ENCODE measurements at regions not wholly inside any gene's neighbourhood (a gene's known extent, or its start where the extent isn't known, plus 50 kb on each side); places are given as distances from the start of the nearest gene placed in this dataset.
"Not testable (repeated sequence)": the region's sequence is repeated elsewhere in the genome, so short reads cannot be mapped to it uniquely, and the experiment has no call there.

DNA sequence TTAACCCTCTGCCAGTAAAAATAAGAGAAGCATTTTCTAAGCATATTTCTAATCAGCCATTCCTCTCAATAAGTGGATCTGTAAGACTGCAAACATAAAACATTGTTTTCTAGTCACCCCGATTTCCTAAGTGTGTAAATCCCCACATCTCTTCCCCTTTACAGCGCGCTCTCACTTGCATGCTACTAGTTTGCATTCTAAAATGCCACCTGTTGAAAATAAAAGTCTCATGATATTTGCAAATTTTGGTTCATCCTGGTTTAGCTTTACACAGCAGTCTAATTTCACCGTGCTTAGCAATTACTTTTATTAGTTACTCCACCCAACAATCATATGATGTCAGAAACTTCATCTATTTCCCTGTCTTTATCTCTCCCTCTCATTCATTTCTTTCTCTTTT lies 1230.7 kb upstream of the ZEB2 start:
- peak; percentile 73 for DNase-seq

DNA sequence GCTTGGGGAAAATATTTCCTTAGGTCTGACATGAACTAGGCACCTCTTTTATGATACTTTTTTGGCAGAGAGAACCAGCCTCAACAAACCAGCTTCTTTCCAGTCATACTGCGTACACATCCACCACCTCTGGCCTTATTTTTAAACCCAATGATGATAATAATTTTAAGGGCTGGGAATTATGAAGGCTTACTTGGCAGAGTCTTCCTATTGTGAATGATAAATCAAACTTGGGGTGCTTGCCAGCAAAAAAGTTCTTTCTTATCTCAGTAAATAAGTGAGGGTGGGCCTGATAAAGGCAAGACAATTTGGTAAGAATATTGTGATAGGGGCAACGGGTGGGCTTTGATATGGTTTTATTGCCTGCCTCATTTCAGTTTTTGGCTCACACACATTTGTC lies 1230.2 kb upstream of the ZEB2 start:
- no peak for DNase-seq

DNA sequence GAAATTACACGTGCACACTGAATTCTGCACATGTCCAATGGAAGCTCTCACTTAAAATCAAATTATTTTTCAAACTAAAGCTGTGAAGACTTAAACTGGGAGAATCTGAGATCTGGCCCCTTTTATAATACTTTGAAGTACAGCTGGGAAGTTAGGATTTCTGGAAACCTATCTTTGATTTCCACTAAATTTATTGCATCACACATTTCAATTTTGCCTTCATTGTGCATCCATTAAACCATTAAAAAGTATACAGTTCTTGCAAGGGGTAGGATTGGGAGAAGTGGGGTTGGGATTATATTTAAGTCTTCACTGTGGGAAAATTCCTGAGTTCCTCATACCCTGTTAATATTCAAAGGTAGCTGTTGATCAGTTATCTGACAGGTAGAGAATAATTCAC lies 1229.6 kb upstream of the ZEB2 start:
- DNase-seq: no peak

DNA sequence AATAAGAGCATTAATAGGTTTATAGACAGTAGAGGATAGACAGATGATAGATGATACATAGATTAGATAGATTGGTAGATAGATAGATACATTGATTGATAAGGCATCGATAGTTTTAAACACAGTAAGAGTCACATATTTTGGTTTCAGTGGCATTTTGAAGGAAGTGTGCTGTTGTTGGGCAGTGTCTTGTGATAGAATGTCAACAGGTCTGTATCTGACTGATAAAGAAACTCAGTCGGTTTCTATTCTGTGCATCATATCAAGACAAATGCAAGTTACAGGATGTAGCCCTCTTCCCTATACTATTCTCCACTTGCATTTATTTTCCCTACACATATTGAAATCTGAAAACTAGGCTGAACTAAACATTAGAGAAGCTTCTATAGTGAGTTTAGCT lies 1229.0 kb upstream of the ZEB2 start:
- peak; percentile 70 for DNase-seq

DNA sequence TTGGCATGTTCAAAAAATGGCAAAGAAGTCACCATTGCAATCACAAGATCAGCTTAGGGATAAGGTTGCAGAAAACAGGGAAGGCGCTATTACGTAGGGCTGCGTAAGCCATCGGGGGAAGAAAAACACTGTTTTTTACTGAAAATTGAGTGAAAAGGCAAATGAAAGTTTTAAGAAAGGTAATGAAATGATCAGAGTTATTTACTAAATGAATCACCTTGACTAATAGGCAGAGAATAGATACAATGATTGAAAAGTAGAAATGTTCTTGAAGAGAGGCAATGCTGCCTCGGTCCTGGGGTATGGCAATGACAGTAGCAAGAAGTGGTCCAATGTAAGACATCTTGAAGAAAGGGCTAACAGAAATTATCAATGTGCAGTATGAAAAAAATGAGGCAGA lies 1227.8 kb upstream of the ZEB2 start:
- no peak for DNase-seq

DNA sequence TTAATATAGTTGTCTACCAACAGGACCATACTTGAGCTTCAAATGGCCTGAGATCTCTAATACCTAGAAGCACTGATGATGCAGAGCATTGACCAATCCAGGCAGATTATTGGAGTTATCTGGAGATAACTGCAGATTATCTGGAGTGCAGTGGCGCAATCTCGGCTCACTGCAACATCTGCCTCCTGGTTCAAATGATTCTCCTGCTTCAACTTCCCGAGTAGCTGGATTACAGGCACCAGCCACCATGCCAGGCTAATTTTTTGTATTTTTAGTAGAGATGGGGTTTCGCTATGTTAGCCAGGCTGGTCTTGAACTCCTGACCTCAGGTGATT lies 1225.4 kb upstream of the ZEB2 start:
- not testable (repeated sequence) for DNase-seq

DNA sequence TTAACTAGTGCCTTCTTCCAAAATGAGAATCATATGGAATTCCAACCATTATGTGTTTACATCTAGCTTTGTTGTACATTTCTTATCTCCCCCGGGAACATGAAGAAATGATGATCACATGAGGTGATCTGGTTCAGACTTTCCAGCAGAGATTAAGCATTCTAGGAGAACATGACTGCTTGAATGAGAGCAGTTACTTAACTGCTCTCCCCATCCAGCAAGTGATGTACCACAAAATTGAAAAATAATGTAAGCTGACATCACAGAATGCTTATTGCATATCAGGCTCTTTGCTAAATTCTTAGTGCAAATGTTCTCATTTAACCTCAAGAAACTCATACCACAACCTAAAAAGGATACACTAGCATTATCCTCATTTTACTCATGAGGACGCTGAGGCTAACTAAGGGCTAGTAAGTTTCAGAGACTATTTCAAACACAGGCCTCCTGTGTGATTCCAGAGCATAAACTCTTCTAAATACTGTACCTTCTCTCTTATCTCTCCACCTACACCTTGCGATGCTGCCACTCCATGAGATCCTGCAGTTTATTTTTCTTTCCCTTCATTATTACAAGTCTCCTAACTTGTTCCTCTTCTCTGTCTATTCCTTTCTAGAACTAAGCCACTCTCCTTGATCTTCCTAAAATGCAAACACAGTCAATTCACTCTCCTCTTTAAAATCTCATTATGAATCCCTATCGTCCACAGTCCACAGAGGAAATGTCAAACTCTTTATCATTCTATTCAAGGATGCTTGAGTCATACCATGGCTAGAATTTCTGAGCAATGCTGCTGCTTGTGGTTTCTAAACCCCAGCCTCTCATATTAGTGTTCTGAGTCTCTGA lies 1224.8 kb upstream of the ZEB2 start:
- DNase-seq: peak; percentile 89

DNA sequence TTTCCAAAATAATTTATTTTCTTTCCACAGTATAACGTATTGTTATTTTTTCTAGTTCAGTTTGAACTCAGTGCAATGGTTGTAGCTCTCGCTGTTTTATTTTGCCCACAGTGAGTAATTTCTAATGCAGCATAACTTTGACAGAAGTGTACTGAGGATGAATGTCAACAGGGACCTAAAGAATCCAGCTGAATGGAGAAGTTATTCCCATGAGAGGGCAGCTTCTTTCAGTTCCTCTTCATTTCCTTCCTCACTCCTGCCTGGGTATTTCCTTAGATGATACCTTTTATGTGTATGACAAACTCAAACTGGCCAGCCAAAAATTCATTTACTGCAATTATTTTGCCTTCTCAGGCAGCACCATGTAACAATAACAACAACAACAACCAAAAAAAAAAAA lies 1223.1 kb upstream of the ZEB2 start:
- peak; percentile 85 for DNase-seq

DNA sequence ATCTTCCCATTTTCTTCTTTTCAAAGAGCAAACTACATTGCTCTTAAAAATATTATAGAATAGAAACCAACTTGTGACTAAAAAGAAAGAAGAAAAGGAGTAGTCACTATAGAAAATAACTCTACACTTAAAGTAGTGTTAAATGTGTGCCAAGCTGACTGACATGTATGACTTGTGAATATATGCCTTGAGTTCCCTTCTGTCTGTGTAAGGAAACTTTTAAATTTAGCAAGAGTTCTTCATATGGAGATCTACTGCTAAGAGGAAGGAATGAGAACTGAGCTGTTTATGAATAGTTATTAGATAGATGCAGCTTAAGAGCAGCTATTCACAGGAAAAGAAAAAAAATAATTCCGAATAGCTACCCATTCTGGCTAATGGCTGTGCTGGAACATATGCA lies 1221.7 kb upstream of the ZEB2 start:
- peak; percentile 44 for DNase-seq

DNA sequence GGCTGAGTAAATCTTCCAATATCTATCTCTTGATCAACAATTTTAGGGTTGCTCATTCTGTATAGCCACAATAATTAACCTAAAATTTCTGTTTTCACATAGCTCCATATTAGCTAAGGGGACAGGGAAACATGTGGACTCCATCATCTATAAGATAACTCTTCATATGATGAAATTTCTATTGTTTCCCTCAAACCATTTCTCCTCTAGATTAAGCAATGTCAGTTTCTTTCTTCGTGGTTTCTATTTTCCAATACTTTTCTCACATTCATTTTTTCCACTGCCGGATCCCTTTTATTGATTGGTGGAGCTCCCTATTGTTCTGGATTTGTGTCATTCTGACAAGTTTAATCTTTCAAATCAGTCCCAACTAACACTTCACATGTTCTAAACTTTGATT lies 1221.3 kb upstream of the ZEB2 start:
- DNase-seq: peak; percentile 59

DNA sequence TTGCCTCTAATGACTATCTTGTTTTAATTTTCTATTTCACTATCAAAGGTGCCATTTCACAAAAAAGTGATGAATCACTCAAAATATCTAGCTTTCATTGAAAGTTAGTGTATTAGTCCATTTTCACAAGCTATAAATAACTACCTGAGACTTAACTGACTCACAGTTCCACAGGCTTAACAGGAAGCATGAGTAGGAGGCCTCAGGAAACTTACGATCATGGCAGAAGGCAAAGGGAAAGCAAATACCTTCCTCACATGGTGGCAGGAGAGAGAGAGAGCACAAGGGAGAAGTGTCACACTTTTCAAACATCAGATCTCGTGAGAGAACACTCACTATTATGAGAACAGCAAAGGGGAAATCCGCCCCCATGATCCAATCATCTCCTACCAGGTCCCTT lies 1220.4 kb upstream of the ZEB2 start:
- DNase-seq: peak; percentile 66

DNA sequence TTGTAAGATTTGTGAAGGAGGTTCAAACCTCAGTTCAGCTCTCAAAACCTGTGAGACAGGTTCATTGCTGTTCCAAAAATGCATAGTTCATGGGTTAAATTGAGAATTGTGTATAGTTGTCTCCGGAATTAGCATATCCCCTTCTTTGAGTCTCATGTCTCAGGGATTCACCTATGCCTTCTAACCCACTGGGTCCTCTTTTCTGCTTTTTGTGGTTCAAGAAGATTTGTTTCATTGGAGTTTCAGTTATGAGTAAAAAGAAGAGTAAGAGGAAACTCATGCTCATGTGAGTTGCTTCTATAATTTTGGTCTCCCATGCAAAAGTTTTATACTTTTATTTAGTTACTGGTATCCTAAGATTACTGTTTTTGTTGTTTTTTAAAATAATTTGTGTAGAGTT lies 1219.8 kb upstream of the ZEB2 start:
- peak; percentile 27 for DNase-seq

DNA sequence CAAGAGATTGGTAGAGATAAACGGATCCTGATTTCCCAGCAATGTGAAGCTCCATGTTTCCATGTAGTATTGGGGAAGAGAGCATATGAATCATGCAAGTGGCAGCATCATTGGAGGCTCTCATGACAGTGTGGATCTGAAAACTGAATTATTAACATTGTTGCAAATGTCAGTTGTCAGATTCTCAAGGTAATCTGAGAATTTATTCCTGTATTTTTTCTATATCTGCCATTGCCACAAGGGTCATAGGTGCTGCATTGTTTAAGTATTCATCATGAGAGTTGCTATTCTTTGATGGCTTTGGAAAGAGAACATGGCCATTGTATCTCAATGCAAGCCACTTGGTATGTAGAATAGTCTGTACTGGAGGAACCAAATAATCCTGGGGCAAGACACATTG lies 1217.0 kb upstream of the ZEB2 start:
- no peak for DNase-seq

DNA sequence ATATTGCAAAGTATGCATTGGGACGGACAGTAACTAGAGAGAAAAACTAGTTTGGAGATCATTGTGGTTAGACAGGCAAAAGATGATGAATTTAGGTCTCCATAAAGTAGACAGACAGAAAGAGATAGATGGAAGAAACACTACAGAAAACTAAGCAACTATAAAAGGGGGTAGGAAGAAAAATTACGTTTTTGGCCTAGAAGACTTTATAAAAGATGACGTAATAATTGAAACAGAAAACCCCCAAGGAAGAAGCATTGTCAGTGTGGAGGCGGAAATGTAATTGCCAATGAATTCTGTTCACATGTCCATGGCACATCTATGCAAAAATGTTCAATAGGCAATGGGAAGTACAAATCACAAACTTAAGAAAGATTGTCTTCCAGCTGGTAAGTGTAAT lies 1211.5 kb upstream of the ZEB2 start:
- DNase-seq: no peak

DNA sequence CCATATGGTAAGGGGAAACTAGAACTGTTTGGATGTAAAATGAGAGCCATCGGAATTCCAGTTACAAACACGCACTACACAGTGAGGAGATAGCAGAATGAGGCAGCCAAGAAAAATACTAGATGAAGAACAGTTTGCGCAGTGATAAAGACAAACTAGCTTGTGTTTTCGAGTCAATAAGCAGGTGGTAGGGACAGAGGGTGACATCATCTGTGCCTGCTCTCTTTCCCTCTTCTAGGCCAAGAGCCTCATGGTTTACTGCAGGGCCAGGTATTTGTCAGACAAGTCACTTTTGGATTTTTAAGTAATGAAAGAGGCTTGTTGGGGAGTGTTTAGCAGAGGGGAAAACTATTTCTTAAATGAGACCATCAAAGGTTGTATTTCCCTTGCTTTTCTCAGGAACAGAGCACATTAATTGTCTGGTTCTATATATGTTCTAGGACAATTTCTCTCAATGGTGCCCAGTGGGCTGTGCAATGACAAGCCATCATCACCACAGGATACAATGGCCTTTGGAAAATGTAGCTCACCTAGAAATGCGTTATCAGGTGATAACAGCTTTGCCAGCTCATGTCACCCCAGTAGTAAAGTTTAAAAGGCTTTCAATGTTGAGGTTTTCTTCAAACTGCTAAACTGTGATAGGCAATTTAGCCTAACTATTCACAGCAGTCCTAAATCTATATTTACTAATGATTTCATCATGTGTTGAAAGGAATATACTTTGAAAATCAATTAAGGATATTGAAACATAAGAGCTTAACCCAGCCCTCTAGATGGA lies 1210.3 kb upstream of the ZEB2 start:
- no peak for DNase-seq

DNA sequence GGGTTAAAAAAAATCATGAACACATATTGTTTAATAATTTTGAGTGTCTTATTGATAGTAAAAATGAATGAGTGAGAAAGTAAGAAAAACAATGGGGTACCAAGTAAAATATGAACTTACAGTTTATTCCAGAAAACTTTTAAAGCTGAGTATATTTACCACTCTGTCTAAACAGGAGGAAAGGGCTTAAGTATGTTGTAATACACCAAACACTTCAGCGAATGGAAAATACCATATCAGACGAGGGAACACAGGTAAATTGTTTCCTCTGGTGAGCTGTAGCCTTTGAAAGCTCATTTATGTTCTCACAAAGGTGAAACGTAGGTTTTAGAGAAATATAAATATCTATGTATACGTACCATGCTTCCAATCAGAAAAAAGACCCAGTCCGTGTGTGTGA lies 1209.6 kb upstream of the ZEB2 start:
- DNase-seq: no peak

DNA sequence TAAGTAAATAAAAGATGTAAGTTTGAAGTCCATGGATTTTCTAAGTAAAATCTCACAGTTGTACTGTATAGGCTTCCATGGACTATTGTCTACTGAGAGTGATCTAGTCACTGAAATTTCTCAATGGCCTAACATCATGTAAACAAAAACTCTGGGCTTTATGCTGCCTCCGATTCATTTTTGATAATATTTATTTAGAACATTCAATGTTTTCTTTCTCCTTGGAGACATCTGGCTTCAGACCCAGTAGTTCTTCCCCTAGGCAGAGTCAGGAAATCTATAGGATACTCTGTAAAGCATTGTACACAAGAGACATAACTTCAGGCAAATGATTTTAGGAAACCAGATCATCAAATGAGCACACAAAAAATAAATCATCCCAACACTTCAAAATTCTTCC lies 1208.6 kb upstream of the ZEB2 start:
- DNase-seq: no peak

DNA sequence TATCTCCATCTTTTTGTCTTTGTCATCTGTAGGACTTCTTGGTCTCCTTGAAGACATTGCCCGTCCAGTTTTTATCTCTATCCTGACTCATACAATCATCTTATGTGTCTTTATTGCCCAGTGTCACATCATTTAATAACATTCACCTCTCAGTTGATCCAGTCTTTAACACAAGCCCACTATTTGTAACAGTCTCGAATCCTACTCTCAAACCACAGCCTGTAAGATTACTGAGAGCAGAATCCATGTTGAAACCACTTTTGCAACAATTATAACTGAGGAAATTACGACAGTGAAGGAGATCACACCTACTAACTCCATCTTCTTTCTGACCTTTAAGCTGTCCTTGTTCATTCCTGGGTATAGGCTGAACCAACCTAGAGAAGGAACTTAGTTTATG lies 1206.0 kb upstream of the ZEB2 start:
- no peak for DNase-seq

DNA sequence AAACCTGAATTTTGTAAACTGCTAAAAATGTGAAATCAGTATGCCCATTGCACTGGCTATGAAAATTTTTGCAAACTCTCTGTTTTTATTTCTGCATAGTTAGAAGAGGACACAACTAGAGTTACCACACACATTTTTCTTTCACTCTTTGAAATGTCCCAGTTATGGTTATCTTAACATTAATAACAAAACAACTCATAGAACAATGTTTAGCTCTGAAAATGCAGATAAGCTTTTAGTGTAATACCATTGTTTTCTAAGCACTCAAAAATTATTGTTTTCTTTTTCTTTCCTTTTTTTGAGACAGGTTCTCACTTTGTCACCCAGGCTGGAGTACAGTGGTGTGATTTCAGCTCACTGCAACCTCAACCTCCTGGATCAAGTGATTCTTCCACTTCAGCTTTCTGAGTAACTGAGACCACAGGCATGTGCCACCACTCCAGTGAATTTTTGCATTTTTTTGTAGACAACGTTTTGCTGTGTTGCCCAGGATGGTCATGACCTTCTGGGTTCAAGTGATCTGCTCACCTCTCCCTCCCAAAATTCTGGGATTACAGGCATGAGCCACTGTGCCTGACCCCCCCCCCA lies 1204.5 kb upstream of the ZEB2 start:
- DNase-seq: no peak

DNA sequence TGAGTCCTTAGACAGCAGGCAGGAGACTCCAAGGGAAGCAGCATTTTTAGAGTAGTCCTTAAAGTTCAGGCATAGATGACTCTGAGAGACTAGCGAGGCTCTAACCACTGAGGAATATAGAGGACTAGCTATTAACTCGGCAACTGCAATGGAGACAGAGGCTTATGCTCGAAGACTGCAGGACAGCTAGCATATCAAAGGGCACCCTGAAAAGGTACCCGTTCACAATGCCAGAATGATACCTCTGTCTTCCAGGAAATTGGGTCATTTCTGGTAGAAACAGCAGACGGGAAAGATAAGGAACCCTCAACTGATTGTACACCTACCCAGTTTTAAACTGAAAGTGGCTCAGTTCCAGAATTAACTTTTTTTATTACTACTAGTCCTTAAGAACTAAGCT lies 1204.0 kb upstream of the ZEB2 start:
- DNase-seq: no peak

DNA sequence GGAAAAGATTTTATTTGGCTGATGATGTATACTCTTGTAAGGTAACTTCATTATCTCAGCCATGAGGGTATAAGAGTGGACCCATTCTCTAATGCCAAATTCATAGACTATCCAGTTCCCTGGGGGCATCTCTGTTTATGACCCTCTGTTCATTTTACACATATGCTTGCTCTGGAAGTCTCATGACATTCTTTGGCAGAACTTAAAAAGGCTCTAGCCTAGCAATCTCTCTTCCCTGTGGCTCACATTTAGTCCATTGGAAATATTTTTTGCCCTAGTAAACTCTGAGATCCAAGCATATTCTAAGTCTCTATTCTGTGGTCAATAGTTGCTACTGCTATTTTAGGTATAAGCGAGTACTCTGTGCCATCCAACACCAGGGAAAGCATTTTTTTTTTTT lies 1201.8 kb upstream of the ZEB2 start:
- DNase-seq: no peak

DNA sequence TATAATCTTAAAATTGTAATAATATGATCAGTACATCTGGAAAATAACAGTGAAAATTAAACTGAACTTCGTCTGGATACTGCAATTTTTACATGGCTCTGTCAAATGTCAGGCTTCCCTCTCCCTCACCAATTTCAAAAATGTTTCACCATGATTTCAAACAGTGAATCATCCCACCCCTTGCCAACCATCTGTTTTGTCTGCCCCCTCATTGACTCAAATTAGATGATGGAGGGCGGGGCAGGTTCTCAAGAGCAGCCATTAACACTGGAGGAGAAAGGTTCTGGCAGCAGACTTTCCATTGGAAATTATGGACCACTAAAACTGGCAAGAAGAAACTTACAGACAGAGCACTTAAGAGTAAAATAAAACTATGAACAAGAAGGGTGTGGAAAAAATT lies 1195.7 kb upstream of the ZEB2 start:
- DNase-seq: no peak

DNA sequence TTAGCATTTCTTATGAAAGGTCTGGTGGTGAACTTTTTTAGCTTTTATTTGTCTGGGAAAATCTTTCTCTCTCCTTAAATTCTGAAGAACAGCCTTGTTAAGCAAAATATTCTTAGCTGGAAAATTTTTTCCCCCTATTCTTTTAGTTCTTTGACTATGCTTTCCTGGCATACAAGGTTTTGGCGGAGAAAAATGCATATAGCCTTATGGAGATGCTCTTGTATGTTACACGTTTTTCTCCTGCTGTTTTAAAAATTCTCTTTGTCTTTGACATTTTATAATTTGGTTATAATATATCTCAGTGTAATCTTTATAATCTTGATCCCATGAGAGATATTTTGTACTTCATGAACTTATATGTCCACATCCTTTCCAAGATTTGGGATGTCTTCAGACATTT lies 1190.4 kb upstream of the ZEB2 start:
- no peak for DNase-seq

DNA sequence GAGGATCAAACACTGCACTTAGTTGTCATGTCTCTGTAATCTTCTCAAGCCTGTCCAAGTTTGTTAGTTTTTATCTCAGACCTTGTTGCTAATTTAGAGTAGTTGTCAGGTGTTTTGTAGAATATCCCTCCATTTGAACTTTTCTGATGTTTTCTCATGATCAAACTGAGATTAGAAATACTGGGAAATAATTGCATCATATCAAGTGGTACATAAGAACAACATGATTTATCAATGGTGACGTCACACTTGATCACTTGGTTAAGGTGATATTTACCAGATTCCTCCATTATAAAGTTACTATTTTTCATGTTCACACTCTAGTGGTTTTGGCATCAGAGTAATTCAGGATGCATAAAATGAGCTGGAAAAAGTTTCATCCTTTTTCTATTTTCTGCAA lies 1182.4 kb upstream of the ZEB2 start:
- DNase-seq: no peak
